Glutamatergic neuron (in vitro differentiated cells): ENCODE measurements at regions not wholly inside any gene's neighbourhood (a gene's known extent, or its start where the extent isn't known, plus 50 kb on each side); places are given as distances from the start of the nearest gene placed in this dataset.

Source experiments
- DNase-seq: peaks from one replicate; pipeline ENCODE4 v3.0.0; 2022
- H3K27ac Mint-ChIP-seq: one replicate; pipeline ENCODE4 v1.8.0; 2020; ENCODE audit warnings: mild to moderate bottlenecking, mixed read lengths, inconsistent platforms; ENCODE audit not compliant: unreplicated experiment
- H3K27me3 Mint-ChIP-seq: one replicate; pipeline ENCODE4 v1.8.0; 2020; ENCODE audit warnings: mild to moderate bottlenecking, moderate library complexity, mixed read lengths, inconsistent platforms; ENCODE audit not compliant: unreplicated experiment
- H3K36me3 Mint-ChIP-seq: one replicate; pipeline ENCODE4 v1.8.0; 2020; ENCODE audit warnings: mild to moderate bottlenecking, mixed read lengths, inconsistent platforms; ENCODE audit not compliant: unreplicated experiment
- H3K4me1 Mint-ChIP-seq: one replicate; pipeline ENCODE4 v1.8.0; 2020; ENCODE audit warnings: mild to moderate bottlenecking, low read depth, mixed read lengths, inconsistent platforms; ENCODE audit not compliant: unreplicated experiment
- H3K4me3 Mint-ChIP-seq: one replicate; pipeline ENCODE4 v1.8.0; 2020; ENCODE audit warnings: mild to moderate bottlenecking, mixed read lengths, inconsistent platforms; ENCODE audit not compliant: unreplicated experiment
- H3K9me3 Mint-ChIP-seq: one replicate; pipeline ENCODE4 v1.8.0; 2020; ENCODE audit warnings: mild to moderate bottlenecking, moderate library complexity, mixed read lengths, inconsistent platforms; ENCODE audit not compliant: unreplicated experiment
- CTCF ChIP-seq: fragments of 200-600 bp; sonication (generic); IDR thresholded peaks from one replicate; pipeline ENCODE4 v1.5.0; 2021; ENCODE audit not compliant: partially characterized antibody, unreplicated experiment

GRCh38 chr20:52744441-52744840 is 227.7 kb upstream of the TSHZ2 start:
- H3K27ac Mint-ChIP-seq: no peak overlapping the region
- DNase-seq: no peak
- no peak for TF ChIP-seq CTCF
- no peaks in the 10 kb centered on the region for H3K9me3 Mint-ChIP-seq
- H3K27me3 Mint-ChIP-seq: no peaks in the 10 kb centered on the region
- peaks cover 11% of the 10 kb centered on the region for H3K4me1 Mint-ChIP-seq
- H3K4me3 Mint-ChIP-seq: no peak overlapping the region
- no peaks in the 10 kb centered on the region for H3K36me3 Mint-ChIP-seq

GRCh38 chr20:52738081-52738480 is 234.1 kb upstream of the TSHZ2 start:
- Mint-ChIP-seq H3K27me3 (no peaks in the 10 kb centered on the region), H3K27ac (no peak overlapping the region), H3K9me3 (no peaks in the 10 kb centered on the region), H3K4me3 (no peak overlapping the region), H3K36me3 (no peaks in the 10 kb centered on the region), H3K4me1 (no peaks in the 10 kb centered on the region)
- TF ChIP-seq CTCF: no peak
- no peak for DNase-seq

- Mint-ChIP-seq H3K4me3 (no peak overlapping the region), H3K36me3 (no peaks in the 10 kb centered on the region), H3K9me3 (no peaks in the 10 kb centered on the region), H3K27ac (no peak overlapping the region), H3K27me3 (no peaks in the 10 kb centered on the region), H3K4me1 (no peaks in the 10 kb centered on the region)
- no peak for TF ChIP-seq CTCF
- no peak for DNase-seq
These were observed 235.7 kb upstream of the TSHZ2 start for GRCh38 chr20:52736507-52736906.

GRCh38 chr20:52731093-52731492 is 241.1 kb upstream of the TSHZ2 start:
- Mint-ChIP-seq H3K27me3 (peaks cover 2% of the 10 kb centered on the region), H3K36me3 (no peaks in the 10 kb centered on the region), H3K9me3 (no peaks in the 10 kb centered on the region), H3K4me3 (no peak overlapping the region), H3K4me1 (no peaks in the 10 kb centered on the region), H3K27ac (no peak overlapping the region)
- no peak for DNase-seq
- TF ChIP-seq CTCF: no peak

- no peak overlapping the region for H3K4me3 Mint-ChIP-seq
- peaks cover 2% of the 10 kb centered on the region for H3K27me3 Mint-ChIP-seq
- no peaks in the 10 kb centered on the region for H3K9me3 Mint-ChIP-seq
- no peaks in the 10 kb centered on the region for H3K36me3 Mint-ChIP-seq
- TF ChIP-seq CTCF: no peak
- no peaks in the 10 kb centered on the region for H3K4me1 Mint-ChIP-seq
- no peak overlapping the region for H3K27ac Mint-ChIP-seq
- DNase-seq: no peak
These were observed 244.3 kb upstream of the TSHZ2 start for GRCh38 chr20:52727740-52728456.
